ENCODE measurements at regions not wholly inside any gene's neighbourhood (a gene's known extent, or its start where the extent isn't known, plus 50 kb on each side); places are given as distances from the start of the nearest gene placed in this dataset.
"Not testable (repeated sequence)": the region's sequence is repeated elsewhere in the genome, so short reads cannot be mapped to it uniquely, and the experiment has no call there.

DNA sequence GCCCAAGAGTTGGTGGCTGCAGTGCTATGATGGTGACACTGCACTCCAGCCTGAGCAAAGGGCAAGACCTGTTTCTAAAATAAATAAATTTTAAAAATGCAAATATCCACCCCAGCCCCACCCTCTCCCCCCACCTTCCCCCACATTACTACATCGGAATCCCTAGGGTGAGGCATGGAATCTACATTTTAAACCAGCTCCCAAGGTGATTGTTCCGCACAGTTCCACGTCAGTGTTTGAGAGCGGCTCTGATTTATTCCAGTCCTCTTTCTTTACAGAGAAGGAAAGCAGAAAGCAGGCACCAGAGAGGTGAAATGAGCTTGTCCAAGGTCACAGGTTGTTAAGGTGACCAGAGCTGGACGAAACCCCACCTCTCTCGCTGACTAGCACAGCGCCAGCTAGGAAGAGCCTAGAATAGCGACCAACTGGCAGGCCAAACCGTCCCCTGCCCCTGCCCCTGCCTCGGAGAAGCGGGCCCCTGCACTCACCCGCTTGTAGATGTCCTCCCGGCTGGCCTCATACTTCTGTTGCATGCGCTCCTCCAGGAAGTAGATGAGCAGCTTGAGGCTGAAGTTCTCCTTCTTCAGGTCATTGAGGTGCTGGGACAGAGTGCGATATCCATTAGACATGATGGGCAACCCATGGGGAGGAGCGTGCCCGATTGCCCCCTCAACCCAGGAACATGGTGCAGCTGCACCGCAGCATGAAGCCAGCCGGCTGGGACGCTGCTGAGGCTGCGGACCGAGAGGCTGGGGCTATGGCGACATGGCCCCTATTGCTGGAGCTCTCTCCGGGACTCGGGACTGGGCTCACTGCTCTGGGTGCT is 103.7 kb upstream of the NBPF26 start:
- not testable (repeated sequence) for H3K9me3 Mint-ChIP-seq; H3K4me1 Mint-ChIP-seq; DNase-seq (ENCODE audit: low spot score in 2 of 2); H3K4me3 Mint-ChIP-seq; ATAC-seq; H3K36me3 Mint-ChIP-seq; H3K27ac Mint-ChIP-seq

DNA sequence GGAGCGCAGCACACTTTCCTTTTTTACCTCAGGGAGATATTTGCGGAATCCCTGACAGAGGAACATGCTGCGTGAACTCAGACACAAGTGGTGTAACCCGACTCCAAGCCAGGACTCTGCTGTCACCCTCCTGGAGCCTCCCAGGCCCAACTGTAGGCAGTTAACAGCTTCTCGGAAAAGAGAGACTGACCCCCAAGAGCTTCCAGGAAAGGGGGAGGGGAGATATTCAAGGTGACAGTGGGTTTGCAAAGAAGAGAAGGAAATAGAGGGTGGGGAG is 103.1 kb upstream of the NBPF26 start:
- not testable (repeated sequence) for H3K4me1 Mint-ChIP-seq; DNase-seq (ENCODE audit: low spot score in 2 of 2); H3K27ac Mint-ChIP-seq

DNA sequence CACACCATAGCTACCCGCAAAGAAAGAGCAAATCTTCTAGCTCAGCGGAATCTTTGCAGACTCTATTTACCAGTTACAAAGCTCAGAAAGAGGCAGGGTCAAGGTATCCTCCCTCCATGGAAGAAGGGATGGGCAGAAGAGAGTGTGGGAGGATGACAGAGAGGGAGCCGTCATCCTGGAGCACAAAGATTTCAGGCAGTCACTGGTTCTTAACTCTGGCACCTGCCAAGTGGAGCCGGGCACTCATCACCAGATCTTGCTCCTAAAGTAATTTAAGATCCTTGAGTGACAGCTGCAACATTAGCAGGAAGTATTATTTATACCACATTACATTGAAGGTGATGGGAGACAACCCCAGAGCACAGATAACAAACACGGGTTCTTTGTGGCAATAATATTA is 102.5 kb upstream of the NBPF26 start:
- not testable (repeated sequence) for DNase-seq (ENCODE audit: low spot score in 2 of 2); H3K4me3 Mint-ChIP-seq; ATAC-seq; H3K9me3 Mint-ChIP-seq; H3K36me3 Mint-ChIP-seq; H3K27ac Mint-ChIP-seq; H3K4me1 Mint-ChIP-seq

More for the DNA sequence above, 103.1 kb upstream of the NBPF26 start:
- not testable (repeated sequence) for H3K9me3 Mint-ChIP-seq, H3K36me3 Mint-ChIP-seq, ATAC-seq, H3K4me3 Mint-ChIP-seq

DNA sequence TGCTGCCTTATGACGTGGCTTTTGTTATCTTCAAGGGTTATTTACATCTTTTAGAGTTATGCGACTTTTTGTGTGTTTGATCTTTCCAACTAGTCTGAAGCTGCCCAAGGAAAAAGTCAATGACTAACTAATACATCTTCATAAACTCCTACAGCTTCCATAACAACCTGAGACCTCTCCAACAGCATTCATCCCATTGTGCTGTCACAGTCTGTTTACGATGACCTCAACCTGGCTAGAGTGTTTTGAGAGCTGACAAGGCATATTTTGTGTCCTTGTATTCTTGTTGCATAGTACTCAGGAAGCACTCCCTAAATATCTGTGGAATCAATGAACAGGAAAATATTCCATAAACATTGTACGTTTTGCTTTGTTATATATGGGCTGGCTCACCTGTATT is 100.2 kb upstream of the NBPF26 start:
- H3K4me1 Mint-ChIP-seq; H3K36me3 Mint-ChIP-seq; DNase-seq (ENCODE audit: low spot score in 2 of 2); ATAC-seq; H3K27ac Mint-ChIP-seq; H3K4me3 Mint-ChIP-seq; H3K9me3 Mint-ChIP-seq: not testable (repeated sequence)

DNA sequence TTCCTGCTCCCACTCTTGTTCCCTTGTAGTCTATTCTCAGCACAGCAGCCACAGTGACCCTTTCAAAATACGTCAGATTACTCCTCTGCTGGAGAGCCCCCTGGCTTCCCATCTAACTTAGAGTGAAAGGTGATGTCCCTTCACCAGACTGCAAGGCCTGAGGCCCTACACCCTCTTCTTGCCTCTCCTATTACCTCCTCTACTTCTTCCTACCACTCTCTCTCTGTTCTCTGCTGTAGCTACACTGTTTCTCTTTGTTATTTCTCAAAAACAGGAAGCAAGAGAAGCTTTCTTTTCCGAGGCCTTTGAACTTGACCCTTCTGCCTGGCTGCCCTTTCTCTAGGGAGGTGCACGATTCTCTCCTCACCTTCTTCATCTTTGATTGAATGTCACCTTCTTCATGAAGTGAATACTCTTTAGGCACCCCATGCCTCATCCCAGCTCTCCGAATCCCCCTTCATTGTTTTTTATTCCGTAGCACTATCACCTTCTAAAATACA is 99.1 kb upstream of the NBPF26 start:
- ATAC-seq, H3K27ac Mint-ChIP-seq: not testable (repeated sequence)

DNA sequence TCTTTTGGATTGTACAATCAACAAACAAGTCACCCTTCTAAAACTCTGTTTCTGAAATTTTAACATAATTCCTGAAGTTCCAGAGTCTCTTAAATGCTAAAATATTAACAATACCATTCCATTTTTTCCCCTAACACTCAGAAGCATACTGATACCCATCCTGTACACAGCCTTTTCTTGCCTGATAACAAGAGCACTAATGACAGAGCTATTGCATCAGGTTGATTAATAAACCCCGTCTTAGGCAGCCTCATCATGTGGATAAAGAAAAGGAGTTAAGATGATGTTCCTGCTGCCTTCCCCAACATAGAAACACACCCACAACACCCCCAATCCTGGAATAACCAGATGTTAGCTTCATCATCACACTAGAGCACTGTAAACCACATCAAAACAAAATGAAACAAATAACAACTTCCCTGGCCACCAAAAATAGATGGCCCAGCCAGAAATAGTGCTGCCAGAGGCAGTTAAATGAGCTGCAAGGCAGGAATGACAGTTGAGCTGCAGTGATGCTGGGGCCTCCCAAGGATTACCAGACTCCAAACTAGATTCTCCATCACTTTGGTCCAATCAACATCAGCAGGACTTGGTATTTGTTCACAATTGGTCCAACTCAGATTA is 93.8 kb upstream of the NBPF26 start:
- not testable (repeated sequence) for H3K4me1 Mint-ChIP-seq; H3K9me3 Mint-ChIP-seq; ATAC-seq; H3K4me3 Mint-ChIP-seq; H3K27ac Mint-ChIP-seq; DNase-seq (ENCODE audit: low spot score in 2 of 2); H3K36me3 Mint-ChIP-seq

More for the DNA sequence above, 99.1 kb upstream of the NBPF26 start:
- not testable (repeated sequence) for H3K4me1 Mint-ChIP-seq; H3K9me3 Mint-ChIP-seq; H3K4me3 Mint-ChIP-seq; DNase-seq (ENCODE audit: low spot score in 2 of 2); H3K36me3 Mint-ChIP-seq

DNA sequence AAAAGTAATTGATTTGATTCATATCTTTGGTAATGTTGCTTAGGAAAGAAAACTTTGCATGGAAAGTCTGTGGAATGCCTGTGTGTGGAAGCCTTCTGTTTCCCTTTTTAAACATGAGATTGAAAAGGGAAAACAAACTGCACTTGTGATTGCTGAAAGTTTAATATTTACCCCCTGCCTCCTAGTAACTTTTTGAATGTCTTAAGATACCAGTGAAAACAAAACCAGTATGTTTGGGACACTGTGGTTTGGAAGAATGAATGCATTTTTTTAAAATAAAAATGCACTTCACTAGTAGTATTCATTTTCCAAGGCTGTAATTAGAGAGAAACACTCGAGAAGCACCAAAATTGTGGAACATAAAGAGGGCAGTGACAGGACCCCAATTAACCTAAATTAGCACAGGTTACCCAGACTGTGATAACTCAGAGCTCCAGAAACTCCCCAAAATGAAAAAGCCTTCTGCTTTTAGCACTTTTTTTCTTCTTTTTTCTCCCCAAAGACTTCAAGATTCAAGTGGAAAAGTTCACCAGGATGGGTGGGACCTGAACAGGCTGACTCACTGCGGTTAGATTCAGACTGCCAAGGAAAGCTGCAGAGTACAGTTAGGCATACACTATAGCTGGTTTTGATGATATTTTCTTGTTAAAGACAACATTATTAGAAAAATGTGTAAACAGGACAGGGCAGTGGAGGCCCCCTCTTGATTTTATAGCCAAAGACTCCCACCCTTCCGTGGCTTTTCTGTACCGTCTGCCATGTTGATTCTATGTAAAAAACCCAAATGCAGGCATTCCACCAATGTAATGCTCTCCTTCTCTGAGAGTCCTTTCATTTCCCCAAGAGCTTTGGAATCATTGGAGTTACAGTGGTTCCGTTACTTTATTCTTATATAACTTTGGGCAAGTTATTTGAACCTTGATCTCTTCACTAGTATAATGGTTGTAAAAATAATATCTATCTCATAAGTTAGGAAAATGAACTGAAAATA is 88.6 kb upstream of the NBPF26 start:
- not testable (repeated sequence) for H3K36me3 Mint-ChIP-seq; H3K4me3 Mint-ChIP-seq; DNase-seq (ENCODE audit: low spot score in 2 of 2); ATAC-seq; H3K9me3 Mint-ChIP-seq; H3K4me1 Mint-ChIP-seq; H3K27ac Mint-ChIP-seq

DNA sequence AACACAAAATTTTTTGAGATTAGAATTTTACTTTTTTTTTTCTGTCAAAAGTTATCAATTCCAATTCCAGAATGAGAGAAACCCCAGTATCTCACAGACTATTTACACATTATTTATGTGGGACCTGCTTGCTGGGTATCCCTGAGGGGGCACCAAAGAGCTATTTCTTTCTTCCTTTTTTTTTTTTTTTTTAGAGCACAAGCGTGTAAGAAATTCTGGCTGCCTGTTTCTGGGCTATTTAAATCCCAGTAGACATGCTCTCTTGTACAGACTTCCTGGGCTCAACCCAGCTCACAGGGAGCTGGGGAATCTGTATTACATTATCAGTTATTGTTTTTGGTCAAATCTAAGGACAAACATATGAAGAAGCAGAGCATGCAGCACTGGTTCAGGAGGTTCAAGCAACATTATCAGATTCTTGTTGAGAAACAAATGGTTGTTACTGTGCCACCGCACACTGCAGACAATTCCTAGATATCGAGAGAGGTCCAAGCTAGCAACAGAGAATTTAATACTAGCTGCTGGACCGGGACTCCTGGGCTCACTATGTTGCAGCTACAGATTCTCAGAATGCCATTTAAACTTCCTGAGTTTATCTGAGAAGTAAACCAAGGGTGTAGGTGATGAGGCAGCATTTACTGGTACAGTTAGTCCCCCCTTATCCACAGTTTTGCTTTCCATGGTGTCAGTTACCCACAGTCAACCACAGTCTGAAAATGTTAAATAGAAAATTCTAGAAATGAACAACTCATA is 83.3 kb upstream of the NBPF26 start:
- not testable (repeated sequence) for DNase-seq (ENCODE audit: low spot score in 2 of 2); H3K9me3 Mint-ChIP-seq; H3K4me3 Mint-ChIP-seq; H3K27ac Mint-ChIP-seq; H3K4me1 Mint-ChIP-seq; H3K36me3 Mint-ChIP-seq; ATAC-seq

DNA sequence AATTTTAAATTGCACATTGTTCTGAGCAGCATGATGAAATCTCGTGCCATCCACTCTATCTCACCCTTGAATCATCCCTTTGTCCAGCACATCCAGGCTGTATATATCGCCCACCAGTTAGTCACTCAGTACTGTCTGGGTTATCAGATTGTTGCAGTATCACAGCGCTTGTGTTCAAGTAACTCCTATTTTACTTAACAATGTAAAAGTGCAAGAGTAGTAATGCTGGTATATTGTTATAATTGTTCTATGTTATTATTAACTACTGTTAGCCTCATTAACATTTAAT is 82.8 kb upstream of the NBPF26 start:
- ATAC-seq, result peak; percentile 95
- not testable (repeated sequence) for DNase-seq (ENCODE audit: low spot score in 2 of 2); H3K9me3 Mint-ChIP-seq; H3K4me1 Mint-ChIP-seq; H3K27ac Mint-ChIP-seq; H3K4me3 Mint-ChIP-seq; H3K36me3 Mint-ChIP-seq

DNA sequence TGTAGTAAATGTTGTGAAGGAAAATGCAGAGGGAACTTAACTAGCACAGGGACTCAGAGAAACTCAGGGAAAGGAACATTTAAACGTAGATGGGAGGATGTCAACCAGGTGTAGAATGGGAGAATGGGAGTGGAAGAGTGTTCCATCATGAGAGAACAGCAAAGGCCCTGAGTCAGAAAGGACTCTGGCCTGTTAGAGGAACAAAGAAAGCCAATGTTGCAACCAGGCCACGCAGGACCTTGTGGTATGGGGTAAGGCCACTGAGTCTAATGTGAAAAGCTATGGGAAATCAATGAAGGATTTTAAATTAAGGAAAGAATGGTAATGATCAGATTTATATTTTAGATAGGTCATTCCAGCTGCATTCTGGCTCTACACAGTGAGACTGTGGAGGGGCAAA is 76.6 kb upstream of the NBPF26 start:
- not testable (repeated sequence) for H3K36me3 Mint-ChIP-seq; H3K4me3 Mint-ChIP-seq; H3K9me3 Mint-ChIP-seq; DNase-seq (ENCODE audit: low spot score in 2 of 2); H3K27ac Mint-ChIP-seq; H3K4me1 Mint-ChIP-seq; ATAC-seq

DNA sequence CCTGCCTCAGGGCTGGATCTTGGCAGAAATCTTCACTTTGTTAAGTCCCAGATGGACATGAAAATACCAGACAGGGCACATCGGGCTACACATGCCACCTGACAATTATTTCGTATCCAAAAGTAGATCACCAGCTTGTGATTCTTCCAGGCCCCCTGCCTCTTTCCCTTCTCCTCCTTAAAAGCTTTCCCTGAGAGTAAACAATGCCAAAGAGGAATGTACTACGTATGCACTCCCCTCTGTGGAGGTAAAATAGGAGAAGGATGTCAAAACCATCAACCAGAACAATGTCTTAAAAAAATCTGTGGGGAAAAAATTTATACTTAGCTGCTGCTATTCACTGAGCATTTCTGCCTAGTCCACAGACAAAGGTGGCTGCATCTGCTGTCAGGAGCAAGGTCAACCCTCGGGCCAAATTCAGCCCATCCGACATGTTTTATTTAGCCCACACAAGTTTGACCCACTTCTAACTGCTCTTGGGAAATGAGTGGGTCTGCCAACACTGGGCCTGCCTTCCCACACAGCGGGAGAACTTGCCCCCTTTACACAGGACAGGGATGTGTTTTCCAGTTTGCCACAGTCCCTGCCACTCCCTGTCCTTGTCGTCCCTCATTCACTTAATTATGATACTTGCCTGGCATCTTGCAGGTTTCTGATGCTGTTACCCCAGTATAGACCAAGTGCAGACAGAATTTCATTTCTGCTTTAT is 74.7 kb upstream of the NBPF26 start:
- H3K36me3 Mint-ChIP-seq; DNase-seq (ENCODE audit: low spot score in 2 of 2); H3K4me3 Mint-ChIP-seq; H3K9me3 Mint-ChIP-seq; H3K27ac Mint-ChIP-seq; ATAC-seq; H3K4me1 Mint-ChIP-seq: not testable (repeated sequence)

DNA sequence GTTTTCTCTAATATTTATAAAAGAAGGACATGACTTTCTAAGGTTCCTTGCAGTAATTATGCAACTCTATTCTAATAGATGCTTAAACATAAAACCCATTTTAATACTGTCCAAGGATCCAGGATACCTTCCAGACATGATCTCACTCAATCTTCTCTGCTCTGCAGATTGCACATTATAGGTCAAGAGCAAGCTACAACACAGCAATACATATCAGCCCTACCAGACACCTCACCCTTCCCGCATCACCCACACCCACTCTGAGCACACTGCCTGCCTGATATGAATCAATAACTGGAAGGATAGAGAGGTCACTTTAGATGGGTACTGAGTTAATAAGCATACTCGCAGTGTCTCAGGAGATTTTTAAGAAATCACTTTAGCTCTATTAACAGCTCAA is 74.0 kb upstream of the NBPF26 start:
- not testable (repeated sequence) for H3K4me3 Mint-ChIP-seq; H3K9me3 Mint-ChIP-seq; H3K27ac Mint-ChIP-seq; DNase-seq (ENCODE audit: low spot score in 2 of 2); H3K4me1 Mint-ChIP-seq; H3K36me3 Mint-ChIP-seq
- peak; percentile 47 for ATAC-seq

DNA sequence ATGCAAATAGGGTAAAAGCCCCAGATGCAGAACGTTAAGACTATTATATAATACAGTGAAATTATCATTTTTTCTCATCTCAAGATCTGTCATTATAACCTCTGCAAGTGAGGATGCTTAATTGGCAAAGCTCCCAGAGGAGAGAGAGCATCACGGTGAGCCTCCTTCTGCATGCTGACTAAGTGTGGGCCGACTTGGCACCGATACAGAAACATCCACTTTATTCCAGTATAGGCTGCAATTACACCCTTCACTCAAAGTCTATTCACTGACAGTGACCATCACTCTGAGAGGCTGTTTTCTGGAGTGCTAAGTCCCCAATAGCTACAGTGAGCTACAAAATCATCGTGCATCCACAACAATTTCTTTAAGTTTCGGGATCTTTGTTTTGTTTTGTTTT is 69.6 kb upstream of the NBPF26 start:
- not testable (repeated sequence) for H3K4me1 Mint-ChIP-seq; H3K36me3 Mint-ChIP-seq; H3K27ac Mint-ChIP-seq; H3K9me3 Mint-ChIP-seq; DNase-seq (ENCODE audit: low spot score in 2 of 2); ATAC-seq; H3K4me3 Mint-ChIP-seq

DNA sequence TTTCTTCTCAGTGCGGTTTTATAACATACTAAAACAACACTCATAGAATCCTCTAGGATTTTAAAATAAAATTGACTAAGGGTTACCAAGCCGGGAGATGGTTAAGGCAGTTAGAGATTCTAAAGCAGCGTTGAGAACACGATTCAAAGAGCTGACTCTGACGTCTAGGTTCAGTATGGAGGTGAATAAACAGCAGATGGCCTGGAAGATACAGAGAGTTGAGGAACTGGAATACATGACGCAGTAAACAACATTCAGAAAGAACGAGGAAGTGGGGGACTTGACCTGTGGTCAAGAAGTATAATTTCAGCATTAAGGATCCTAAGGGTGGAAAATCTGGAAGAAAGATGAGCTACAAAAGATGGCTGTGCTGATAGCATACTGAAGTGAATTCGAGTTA is 68.4 kb upstream of the NBPF26 start:
- H3K36me3 Mint-ChIP-seq; H3K9me3 Mint-ChIP-seq; H3K4me1 Mint-ChIP-seq; DNase-seq (ENCODE audit: low spot score in 2 of 2); H3K4me3 Mint-ChIP-seq; ATAC-seq; H3K27ac Mint-ChIP-seq: not testable (repeated sequence)

Measured in stimulated activated effector memory CD8-positive, alpha-beta T cell treated with anti-CD3 and anti-CD28 coated beads, Interleukin-12 subunit alpha, Interleukin-12 subunit beta, amount 100 ng/mL, for 72 hours (primary cell).